ENCODE measurements at regions not wholly inside any gene's neighbourhood (a gene's known extent, or its start where the extent isn't known, plus 50 kb on each side); places are given as distances from the start of the nearest gene placed in this dataset.

DNA sequence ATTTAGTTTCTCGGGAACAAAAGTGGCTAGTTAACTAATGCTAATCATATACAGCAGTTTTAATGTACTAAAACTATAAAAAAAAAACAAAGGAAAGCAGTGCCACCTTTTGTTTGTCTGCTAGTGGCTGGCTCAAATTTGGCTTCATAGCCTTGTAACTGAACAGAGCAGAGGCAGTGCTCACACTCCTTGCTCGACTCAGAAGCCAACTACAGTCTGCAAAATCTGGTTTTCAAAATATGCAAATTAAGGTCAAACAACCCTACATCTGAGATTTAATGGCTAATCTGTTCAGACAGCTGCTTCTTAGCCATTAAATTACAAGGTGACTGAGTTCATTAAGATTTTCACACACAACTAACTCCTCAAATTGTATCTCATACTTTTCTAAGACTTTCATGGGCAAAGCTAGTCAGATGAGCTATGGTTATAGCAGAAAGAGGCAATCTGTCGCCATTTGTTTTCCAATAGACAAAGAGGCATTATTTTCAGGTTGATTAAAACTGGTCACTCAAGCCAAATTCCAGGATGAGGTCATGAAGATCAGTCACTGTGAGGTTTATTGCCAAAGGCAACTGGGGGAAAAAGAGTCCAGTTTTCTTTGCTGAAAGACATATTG, 56.8 kb upstream of the EPB41L4A start (continued):
- TF ChIP-seq, protein P1, sequence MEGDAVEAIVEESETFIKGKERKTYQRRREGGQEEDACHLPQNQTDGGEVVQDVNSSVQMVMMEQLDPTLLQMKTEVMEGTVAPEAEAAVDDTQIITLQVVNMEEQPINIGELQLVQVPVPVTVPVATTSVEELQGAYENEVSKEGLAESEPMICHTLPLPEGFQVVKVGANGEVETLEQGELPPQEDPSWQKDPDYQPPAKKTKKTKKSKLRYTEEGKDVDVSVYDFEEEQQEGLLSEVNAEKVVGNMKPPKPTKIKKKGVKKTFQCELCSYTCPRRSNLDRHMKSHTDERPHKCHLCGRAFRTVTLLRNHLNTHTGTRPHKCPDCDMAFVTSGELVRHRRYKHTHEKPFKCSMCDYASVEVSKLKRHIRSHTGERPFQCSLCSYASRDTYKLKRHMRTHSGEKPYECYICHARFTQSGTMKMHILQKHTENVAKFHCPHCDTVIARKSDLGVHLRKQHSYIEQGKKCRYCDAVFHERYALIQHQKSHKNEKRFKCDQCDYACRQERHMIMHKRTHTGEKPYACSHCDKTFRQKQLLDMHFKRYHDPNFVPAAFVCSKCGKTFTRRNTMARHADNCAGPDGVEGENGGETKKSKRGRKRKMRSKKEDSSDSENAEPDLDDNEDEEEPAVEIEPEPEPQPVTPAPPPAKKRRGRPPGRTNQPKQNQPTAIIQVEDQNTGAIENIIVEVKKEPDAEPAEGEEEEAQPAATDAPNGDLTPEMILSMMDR (IDR thresholded peaks at IDR 0.05 in 2 of 3, conservative IDR thresholded peaks at IDR 0.05 in 1 of 3; ENCODE audit: insufficient read depth in 2 of 3, low read depth in 1 of 3, low read length in 3 of 3) = no peak
- TF ChIP-seq FOXA1 (IDR thresholded peaks at IDR 0.05; ENCODE audit: borderline replicate concordance) (no peak), HDAC6 (IDR thresholded peaks at IDR 0.05; ENCODE audit: low read depth, low read length) (no peak), PURB (CRISPR knock-in tag; IDR thresholded peaks at IDR 0.05; ENCODE audit: low read depth) (no peak), CBFB (CRISPR knock-in tag; IDR thresholded peaks at IDR 0.05) (no peak), ZNF445 (CRISPR knock-in tag; IDR thresholded peaks at IDR 0.05; ENCODE audit: low read depth) (no peak)

GRCh38 chr5:112479418-112479817, 60.3 kb upstream of the EPB41L4A start:
- 9% methylated on average over 1 of the region's 1 CpG for WGBS (ENCODE audit: insufficient coverage, low coverage, missing lambda C conversion rate)
- DNase-seq (ENCODE audit: extremely low read depth in 1 of 4, low spot score in 3 of 4) (no peak), FAIRE-seq (no peak), ATAC-seq (no peak)
- CTCF ChIA-PET (ENCODE audit: low intra/inter-chr PET ratio) = no interaction called here
- POLR2A ChIA-PET = interaction anchor here (0.5 to 1.5 kb wide), 2 partner anchors 9 to 239 kb away, joined by 3 to 4 read pairs; no protein-coding TSS in a partner anchor
- intact Hi-C loops (cut with micrococcal nuclease) (no loop called here), in situ Hi-C loops (cut with MboI) (no loop called here)
- 0 out of 5 replicates have a peak, but pooled peaks cover 3 to 4% of the 10 kb centered on the region in 2 experiments for H3K27me3 ChIP-seq (ENCODE audit: control insufficient read depth in 2 of 2, insufficient read depth in 2 of 2, low read length in 2 of 2)
- H4K20me1 ChIP-seq (replicated peaks; ENCODE audit: control insufficient read depth, insufficient read depth, low read length) = no peaks in the 10 kb centered on the region
- no peaks in the 10 kb centered on the region for H3K4me1 ChIP-seq (replicated peaks in 1 of 2; ENCODE audit: control insufficient read depth in 2 of 2, insufficient read depth in 2 of 2, low read length in 2 of 2)
- no peak overlapping the region for H3K27ac ChIP-seq (ENCODE audit: extremely low read depth, low read depth, low read length)
- H3K4me2 ChIP-seq (ENCODE audit: insufficient read depth, low read length) = no peak overlapping the region
- H3K79me2 ChIP-seq (ENCODE audit: control insufficient read depth, insufficient read depth, low read length) = no peaks in the 10 kb centered on the region
- H3K4me3 ChIP-seq = no peak overlapping the region
- H3K36me3 ChIP-seq (ENCODE audit: control insufficient read depth, insufficient read depth, low read length) = no peaks in the 10 kb centered on the region
- no peaks in the 10 kb centered on the region for H3K9me3 ChIP-seq (replicated peaks; ENCODE audit: control insufficient read depth, insufficient read depth, low read depth, low read length)
- H3K9ac ChIP-seq (ENCODE audit: insufficient read depth in 1 of 2, low read depth in 2 of 2, low read length in 2 of 2) = no peak overlapping the region
- no peak overlapping the region for H2AFZ ChIP-seq (ENCODE audit: low read depth, low read length)
- no TSS peak for BruUV-seq (replicated peaks)
- no peaks in the 10 kb centered on the region for H3K9me1 ChIP-seq (ENCODE audit: control insufficient read depth, insufficient read depth, low read length)
- TF ChIP-seq ASH1L (IDR thresholded peaks at IDR 0.05; ENCODE audit: borderline replicate concordance, low read depth, partially characterized antibody) (no peak), TRIM28 (IDR thresholded peaks at IDR 0.05) (no peak), PCBP1 (IDR thresholded peaks at IDR 0.05; ENCODE audit: low read depth, low read length, poor library complexity, severe bottlenecking) (no peak), SOX6 (IDR thresholded peaks at IDR 0.05) (no peak), TBL1XR1 (IDR thresholded peaks at IDR 0.05; ENCODE audit: low read length in 2 of 2) (no peak), NR2F6 (CRISPR knock-in tag; IDR thresholded peaks at IDR 0.05) (no peak), ZKSCAN8 (CRISPR knock-in tag; IDR thresholded peaks at IDR 0.05) (no peak), PHF21A (IDR thresholded peaks at IDR 0.05; ENCODE audit: borderline replicate concordance, low read depth) (no peak), SLC30A9 (CRISPR knock-in tag; IDR thresholded peaks at IDR 0.05) (no peak), RFX7 (CRISPR knock-in tag; IDR thresholded peaks at IDR 0.05) (no peak)
- TF ChIP-seq, protein P2, sequence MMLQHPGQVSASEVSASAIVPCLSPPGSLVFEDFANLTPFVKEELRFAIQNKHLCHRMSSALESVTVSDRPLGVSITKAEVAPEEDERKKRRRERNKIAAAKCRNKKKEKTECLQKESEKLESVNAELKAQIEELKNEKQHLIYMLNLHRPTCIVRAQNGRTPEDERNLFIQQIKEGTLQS (IDR thresholded peaks at IDR 0.05) = no peak
- TF ChIP-seq, protein P2 (CRISPR knock-in tag; conservative IDR thresholded peaks at IDR 0.05) = no peak
- TF ChIP-seq, protein P3, sequence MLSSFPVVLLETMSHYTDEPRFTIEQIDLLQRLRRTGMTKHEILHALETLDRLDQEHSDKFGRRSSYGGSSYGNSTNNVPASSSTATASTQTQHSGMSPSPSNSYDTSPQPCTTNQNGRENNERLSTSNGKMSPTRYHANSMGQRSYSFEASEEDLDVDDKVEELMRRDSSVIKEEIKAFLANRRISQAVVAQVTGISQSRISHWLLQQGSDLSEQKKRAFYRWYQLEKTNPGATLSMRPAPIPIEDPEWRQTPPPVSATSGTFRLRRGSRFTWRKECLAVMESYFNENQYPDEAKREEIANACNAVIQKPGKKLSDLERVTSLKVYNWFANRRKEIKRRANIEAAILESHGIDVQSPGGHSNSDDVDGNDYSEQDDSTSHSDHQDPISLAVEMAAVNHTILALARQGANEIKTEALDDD (IDR thresholded peaks at IDR 0.05) = no peak
